ENCODE measurements at regions not wholly inside any gene's neighbourhood (a gene's known extent, or its start where the extent isn't known, plus 50 kb on each side); places are given as distances from the start of the nearest gene placed in this dataset.

DNA sequence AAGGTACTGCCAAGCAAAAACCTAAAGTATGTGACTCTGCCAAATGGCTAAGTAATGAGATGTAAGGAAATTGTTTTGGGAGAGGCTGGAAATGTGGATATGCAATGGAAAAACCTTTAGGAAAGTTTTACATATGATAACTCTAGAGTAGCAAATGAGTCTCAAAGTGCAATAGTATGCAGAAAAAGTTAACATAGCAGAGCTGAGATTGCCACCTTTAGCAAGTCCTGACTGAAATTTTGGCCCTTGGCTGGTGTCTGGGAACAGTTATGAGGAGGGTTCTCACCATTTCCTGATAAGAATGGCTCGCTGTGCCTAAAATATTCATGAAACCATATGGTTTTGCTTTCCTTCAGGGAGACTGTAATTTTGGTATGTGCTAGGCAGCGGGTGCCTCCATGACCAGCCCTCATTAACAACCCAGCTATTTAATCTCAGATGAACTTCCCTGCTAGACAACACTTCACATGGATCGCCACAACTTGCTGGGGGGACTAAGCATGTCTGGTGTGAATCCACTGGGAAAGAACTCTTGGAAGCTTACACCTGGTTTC lies 72.3 kb upstream of the ERBB4 start:
- no peak for DNase-seq (ENCODE audit: low read depth)

DNA sequence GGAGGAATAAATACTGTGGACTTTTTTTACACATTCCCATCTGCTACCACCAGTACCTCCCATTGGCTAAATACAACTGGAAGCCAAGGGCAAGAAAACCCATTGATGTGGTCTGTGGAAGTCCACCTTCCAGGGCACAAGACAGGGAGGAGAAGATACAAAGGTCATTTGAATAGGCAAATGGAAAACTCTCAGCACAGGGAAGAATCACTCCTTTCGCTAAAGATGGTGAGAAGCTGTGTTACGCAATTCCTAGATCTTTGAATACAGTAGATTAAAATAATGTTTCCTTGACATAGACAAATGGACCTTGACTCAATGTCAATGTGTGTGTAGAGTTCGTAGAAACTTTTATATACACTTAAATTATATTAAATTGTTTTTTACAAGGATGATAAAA lies 70.9 kb upstream of the ERBB4 start:
- DNase-seq (ENCODE audit: low read depth) = no peak

DNA sequence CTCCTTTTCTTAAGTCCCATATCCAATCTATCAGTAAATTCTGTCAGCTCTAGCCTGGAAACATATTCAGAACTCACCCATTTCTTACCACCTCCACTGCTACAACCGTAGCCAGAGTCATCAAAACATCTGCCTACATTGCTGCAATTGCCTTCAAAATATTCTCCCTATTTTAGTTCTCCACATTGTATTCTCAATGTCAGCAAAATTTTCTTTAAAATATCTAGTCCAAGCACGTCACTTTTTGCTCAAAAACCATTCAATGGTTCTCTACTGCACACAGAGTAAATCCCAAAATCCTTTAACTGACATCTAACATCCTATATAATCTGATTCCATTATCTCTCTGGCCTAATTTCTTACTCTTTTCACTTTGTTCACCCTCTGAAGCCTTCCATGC lies 68.5 kb upstream of the ERBB4 start:
- no peak for DNase-seq (ENCODE audit: low read depth)

DNA sequence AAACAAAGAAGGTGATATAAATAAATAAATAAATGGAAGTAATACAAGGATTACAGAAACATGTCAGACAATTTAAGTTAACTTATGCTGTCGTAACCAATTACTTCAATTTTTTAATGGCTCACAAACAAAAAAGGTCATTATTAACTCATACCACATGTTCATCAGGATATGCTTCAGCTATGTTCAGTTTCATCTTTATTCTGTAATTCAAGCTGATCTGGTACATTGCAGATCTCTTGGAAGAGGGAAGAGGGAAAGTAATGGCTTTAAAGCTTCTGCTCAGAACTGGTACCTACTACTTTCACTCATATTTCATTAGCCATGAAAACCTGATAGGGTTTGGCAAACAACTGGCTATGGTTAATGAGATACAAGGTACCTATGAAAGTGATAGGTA lies 67.6 kb upstream of the ERBB4 start:
- no peak for DNase-seq (ENCODE audit: low read depth)

GRCh38 chr2:212596688-212597087 lies 58.1 kb upstream of the ERBB4 start:
- peak; percentile 43 for DNase-seq (ENCODE audit: low read depth)

DNA sequence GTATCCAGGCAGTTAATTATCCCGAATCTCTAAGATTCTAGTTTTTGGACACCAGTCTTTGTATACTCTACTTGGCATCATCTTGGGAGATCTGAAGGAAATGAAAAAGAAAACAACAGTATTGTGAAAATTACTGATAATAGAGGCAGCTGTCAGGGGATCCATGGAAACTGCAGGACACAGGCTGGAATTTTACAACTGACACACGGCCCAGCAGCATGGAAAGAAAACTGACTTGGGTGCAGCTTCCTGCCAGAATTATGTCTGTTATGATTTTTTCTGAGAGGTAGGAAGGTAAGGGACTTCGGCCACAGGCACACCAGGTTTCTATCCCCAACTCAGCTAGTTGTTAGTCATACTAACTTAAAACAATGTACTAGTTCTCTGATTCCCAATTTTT lies 57.7 kb upstream of the ERBB4 start:
- DNase-seq (ENCODE audit: low read depth) = no peak

DNA sequence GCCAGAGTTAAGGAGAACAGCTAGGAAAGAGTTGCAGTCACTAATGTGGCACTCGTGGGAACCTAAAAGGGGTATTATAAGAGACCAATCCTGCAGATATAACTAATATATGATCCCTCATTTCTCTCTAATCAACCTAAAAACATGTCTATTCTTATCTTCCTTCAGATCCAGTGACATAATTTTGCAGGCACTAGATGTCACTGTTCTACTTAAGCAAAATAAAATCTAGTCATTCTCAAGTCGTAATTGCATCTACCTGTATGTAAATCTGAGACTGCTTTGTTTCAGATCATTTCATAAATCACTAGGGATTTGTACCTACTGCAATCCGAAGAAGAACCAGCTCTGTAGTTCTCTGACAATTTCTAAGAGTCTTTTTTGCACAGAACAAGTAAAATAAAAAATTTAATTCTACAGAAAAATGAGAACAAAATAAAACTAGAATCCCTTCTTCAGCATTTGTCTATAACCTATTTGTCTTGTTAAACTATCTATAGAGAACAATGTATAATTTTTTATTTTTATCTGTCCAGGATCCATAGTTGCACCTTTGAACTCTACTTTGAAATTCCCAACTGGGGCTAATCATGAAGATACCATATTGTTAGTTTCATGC lies 56.5 kb upstream of the ERBB4 start:
- DNase-seq (ENCODE audit: low read depth) = peak; percentile 64

- DNase-seq (ENCODE audit: low read depth) = no peak
These were observed 54.1 kb upstream of the ERBB4 start for GRCh38 chr2:212592695-212593094.

Data from ELR (cell line).